NCI-H1105 (cell line): ENCODE measurements at regions not wholly inside any gene's neighbourhood (a gene's known extent, or its start where the extent isn't known, plus 50 kb on each side); places are given as distances from the start of the nearest gene placed in this dataset.
"Not testable (repeated sequence)": the region's sequence is repeated elsewhere in the genome, so short reads cannot be mapped to it uniquely, and the experiment has no call there.

Experiments used
- DNase-seq: peaks from one replicate; lab custom pipeline; 2025; lab: John Stamatoyannopoulos, UW

- DNase-seq = no peak
Observed at GRCh38 chr2:194289712-194290346, 1367.2 kb upstream of the SLC39A10 start.

- DNase-seq = not testable (repeated sequence)
Observed at GRCh38 chr2:194276667-194277066, 1380.4 kb upstream of the SLC39A10 start.

- DNase-seq = no peak
Observed at GRCh38 chr2:194271293-194271961, 1385.6 kb upstream of the SLC39A10 start.

GRCh38 chr2:194270648-194271047 is 1386.4 kb upstream of the SLC39A10 start:
- no peak for DNase-seq

- no peak for DNase-seq
Observed at GRCh38 chr2:194264586-194264985, 1392.4 kb upstream of the SLC39A10 start.

GRCh38 chr2:194260185-194260584 is 1396.8 kb upstream of the SLC39A10 start:
- DNase-seq = no peak

GRCh38 chr2:194257095-194257494 is 1399.9 kb upstream of the SLC39A10 start:
- no peak for DNase-seq

GRCh38 chr2:194253528-194254259 is 1403.3 kb upstream of the SLC39A10 start:
- DNase-seq = no peak

GRCh38 chr2:194252127-194252526 is 1404.9 kb upstream of the SLC39A10 start:
- DNase-seq = no peak

- DNase-seq = no peak
Observed at GRCh38 chr2:194232600-194232999, 1424.4 kb upstream of the SLC39A10 start.

GRCh38 chr2:194223218-194223617 is 1433.8 kb upstream of the SLC39A10 start:
- no peak for DNase-seq

- no peak for DNase-seq
Observed at GRCh38 chr2:194214192-194214591, 1442.8 kb upstream of the SLC39A10 start.

GRCh38 chr2:194205568-194206227 is 1451.3 kb upstream of the SLC39A10 start:
- DNase-seq = no peak

- no peak for DNase-seq
Observed at GRCh38 chr2:194203898-194204297, 1453.1 kb upstream of the SLC39A10 start.

GRCh38 chr2:194182888-194183287 is 1474.1 kb upstream of the SLC39A10 start:
- DNase-seq = no peak

GRCh38 chr2:194176134-194176533 is 1480.9 kb upstream of the SLC39A10 start:
- DNase-seq = no peak

GRCh38 chr2:194166818-194167217 is 1490.2 kb upstream of the SLC39A10 start:
- no peak for DNase-seq

- no peak for DNase-seq
Observed at GRCh38 chr2:194155431-194155830, 1501.6 kb upstream of the SLC39A10 start.

GRCh38 chr2:194151231-194151630 is 1505.8 kb upstream of the SLC39A10 start:
- DNase-seq = no peak

- no peak for DNase-seq
Observed at GRCh38 chr2:194135463-194135862, 1521.6 kb upstream of the SLC39A10 start.

GRCh38 chr2:194128810-194129209 is 1528.2 kb upstream of the SLC39A10 start:
- DNase-seq = no peak

- no peak for DNase-seq
Observed at GRCh38 chr2:194126418-194126817, 1530.6 kb upstream of the SLC39A10 start.

GRCh38 chr2:194116861-194117260 is 1540.2 kb upstream of the SLC39A10 start:
- DNase-seq = no peak
